OCI-LY3 (cell line): ENCODE measurements at regions not wholly inside any gene's neighbourhood (a gene's known extent, or its start where the extent isn't known, plus 50 kb on each side); places are given as distances from the start of the nearest gene placed in this dataset.

Experiments
- EZH2phosphoT487 ChIP-seq: fragments of 200-600 bp; shearing (Covaris generic); IDR thresholded peaks from 2 replicates; pipeline ENCODE4 v1.6.1; 2018; ENCODE audit warnings: antibody characterized with exemption, mixed run types, low read depth
- TF ChIP-seq, protein P1 (sequence below): fragments of 200-600, 300-600 bp; sonication (generic); IDR thresholded peaks from 2 replicates; pipeline ENCODE4 v1.5.1; 2014; ENCODE audit warnings: antibody characterized with exemption, low read length, low read depth

DNA sequence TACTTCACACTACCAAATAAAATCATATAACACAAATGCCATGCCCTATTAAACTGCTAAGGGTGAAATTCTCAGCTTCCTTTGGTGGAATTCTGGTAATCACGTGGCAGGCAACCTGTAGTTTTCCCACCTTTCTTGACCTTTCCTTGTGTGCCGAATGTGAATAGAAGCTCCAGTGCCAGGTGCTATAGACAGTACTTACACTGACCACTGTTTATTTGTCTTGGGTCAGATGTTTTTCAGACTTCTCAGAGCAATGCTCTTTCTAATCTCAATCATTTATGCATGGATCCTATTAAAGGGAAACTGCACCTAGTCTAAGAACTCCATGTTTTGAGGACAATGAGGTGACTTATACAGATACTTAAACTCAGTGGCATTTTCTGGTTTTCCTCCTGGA lies 296.8 kb upstream of the DIAPH2 start:
- TF ChIP-seq, protein P1, sequence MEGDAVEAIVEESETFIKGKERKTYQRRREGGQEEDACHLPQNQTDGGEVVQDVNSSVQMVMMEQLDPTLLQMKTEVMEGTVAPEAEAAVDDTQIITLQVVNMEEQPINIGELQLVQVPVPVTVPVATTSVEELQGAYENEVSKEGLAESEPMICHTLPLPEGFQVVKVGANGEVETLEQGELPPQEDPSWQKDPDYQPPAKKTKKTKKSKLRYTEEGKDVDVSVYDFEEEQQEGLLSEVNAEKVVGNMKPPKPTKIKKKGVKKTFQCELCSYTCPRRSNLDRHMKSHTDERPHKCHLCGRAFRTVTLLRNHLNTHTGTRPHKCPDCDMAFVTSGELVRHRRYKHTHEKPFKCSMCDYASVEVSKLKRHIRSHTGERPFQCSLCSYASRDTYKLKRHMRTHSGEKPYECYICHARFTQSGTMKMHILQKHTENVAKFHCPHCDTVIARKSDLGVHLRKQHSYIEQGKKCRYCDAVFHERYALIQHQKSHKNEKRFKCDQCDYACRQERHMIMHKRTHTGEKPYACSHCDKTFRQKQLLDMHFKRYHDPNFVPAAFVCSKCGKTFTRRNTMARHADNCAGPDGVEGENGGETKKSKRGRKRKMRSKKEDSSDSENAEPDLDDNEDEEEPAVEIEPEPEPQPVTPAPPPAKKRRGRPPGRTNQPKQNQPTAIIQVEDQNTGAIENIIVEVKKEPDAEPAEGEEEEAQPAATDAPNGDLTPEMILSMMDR, result no peak
- TF ChIP-seq EZH2phosphoT487, result no peak
